ENCODE measurements at regions not wholly inside any gene's neighbourhood (a gene's known extent, or its start where the extent isn't known, plus 50 kb on each side); places are given as distances from the start of the nearest gene placed in this dataset.

DNA sequence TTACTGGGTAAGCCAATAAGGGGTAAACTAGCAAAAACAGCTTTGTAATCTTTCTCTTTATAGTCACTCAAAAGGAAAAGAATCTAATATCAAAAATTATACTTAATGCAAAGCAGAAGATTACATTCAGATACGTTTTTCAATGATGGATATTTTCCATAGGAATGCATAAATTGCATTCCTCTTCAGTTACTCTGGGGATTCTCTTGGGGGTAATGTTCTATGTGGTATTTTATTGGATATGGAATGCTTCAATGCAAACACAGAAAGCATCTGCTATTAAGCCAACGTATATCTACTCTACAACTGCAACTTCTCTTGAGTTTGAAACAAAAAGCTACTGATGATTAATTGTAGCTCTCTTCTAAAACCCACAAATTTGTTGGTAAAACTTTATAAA is 106.0 kb downstream of the SLC41A2 start:
- TF ChIP-seq, protein P1, sequence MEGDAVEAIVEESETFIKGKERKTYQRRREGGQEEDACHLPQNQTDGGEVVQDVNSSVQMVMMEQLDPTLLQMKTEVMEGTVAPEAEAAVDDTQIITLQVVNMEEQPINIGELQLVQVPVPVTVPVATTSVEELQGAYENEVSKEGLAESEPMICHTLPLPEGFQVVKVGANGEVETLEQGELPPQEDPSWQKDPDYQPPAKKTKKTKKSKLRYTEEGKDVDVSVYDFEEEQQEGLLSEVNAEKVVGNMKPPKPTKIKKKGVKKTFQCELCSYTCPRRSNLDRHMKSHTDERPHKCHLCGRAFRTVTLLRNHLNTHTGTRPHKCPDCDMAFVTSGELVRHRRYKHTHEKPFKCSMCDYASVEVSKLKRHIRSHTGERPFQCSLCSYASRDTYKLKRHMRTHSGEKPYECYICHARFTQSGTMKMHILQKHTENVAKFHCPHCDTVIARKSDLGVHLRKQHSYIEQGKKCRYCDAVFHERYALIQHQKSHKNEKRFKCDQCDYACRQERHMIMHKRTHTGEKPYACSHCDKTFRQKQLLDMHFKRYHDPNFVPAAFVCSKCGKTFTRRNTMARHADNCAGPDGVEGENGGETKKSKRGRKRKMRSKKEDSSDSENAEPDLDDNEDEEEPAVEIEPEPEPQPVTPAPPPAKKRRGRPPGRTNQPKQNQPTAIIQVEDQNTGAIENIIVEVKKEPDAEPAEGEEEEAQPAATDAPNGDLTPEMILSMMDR (conservative IDR thresholded peaks at IDR 0.05 in 1 of 2, IDR thresholded peaks at IDR 0.05 in 1 of 2; ENCODE audit: extremely low read depth in 1 of 2, insufficient read depth in 1 of 2, low read depth in 1 of 2, low read length in 2 of 2), result no peak
- no peak for TF ChIP-seq EZH2 (IDR thresholded peaks at IDR 0.05; ENCODE audit: borderline replicate concordance, low read length)

All from mammary epithelial cell (primary cell).